Ascending aorta (tissue), 2 donors: ENCODE measurements at regions not wholly inside any gene's neighbourhood (a gene's known extent, or its start where the extent isn't known, plus 50 kb on each side); places are given as distances from the start of the nearest gene placed in this dataset.
A peak's percentile ranks its signal among the peaks of the same experiment; 100 is the strongest.

Source experiments
- DNase-seq, 2 donors: peaks; one replicate each; pipeline ENCODE4 v3.0.0-alpha.2; 2019; ENCODE audit warnings: low spot score in 2 of 2
- H3K27ac ChIP-seq, 2 donors: fragments of 200-600 bp; sonication (generic); one replicate each; pipeline ENCODE4 v1.5.1; 2016 to 2017; ENCODE audit warnings: mild to moderate bottlenecking in 1 of 2
- H3K27me3 ChIP-seq: fragments of 200-600 bp; sonication (generic); one replicate; pipeline ENCODE4 v1.5.1; 2017
- H3K36me3 ChIP-seq, 2 donors: fragments of 200-600 bp; sonication (generic); one replicate each; pipeline ENCODE4 v1.5.1; 2016
- H3K4me1 ChIP-seq, 2 donors: fragments of 200-600 bp; sonication (generic); one replicate each; pipeline ENCODE4 v1.5.1; 2016 to 2017; ENCODE audit warnings: mild to moderate bottlenecking in 1 of 2
- H3K4me3 ChIP-seq, 2 donors: fragments of 200-600 bp; sonication (generic); one replicate each; pipeline ENCODE4 v1.5.1; 2016 to 2017; ENCODE audit warnings: mild to moderate bottlenecking in 1 of 2
- H3K9me3 ChIP-seq, 2 donors: fragments of 200-600 bp; sonication (generic); one replicate each; pipeline ENCODE4 v1.5.1; 2016
- CTCF ChIP-seq, 3 experiments: fragments of 200-600 bp in 2 of 3; fragments of 450-650 bp in 1 of 3; sonication (generic) in 2 of 3; IDR thresholded peaks; one replicate each; pipeline ENCODE4 v1.5.1; 2016 to 2019; ENCODE audit warnings: antibody characterized with exemption in 3 of 3, mild to moderate bottlenecking in 1 of 3, moderate library complexity in 1 of 3
- intact Hi-C: fragments of 100-400 bp; cut with DNase I; formaldehyde crosslinking; loops from one replicate; pipeline ENCODE4 v1.15.1; 2023

- H3K36me3 ChIP-seq = no peaks in the 10 kb centered on the region
- H3K27me3 ChIP-seq = no peaks in the 10 kb centered on the region
- no peak for TF ChIP-seq CTCF (IDR thresholded peaks at IDR 0.05)
- H3K4me3 ChIP-seq = no peak overlapping the region
- H3K9me3 ChIP-seq = no peaks in the 10 kb centered on the region
- no peaks in the 10 kb centered on the region for H3K4me1 ChIP-seq
- DNase-seq = no peak
- intact Hi-C loops = no loop called here
- no peak overlapping the region for H3K27ac ChIP-seq
Measured at GRCh38 chr7:118087126-118087525, 96.8 kb upstream of the LSM8 start.

DNA sequence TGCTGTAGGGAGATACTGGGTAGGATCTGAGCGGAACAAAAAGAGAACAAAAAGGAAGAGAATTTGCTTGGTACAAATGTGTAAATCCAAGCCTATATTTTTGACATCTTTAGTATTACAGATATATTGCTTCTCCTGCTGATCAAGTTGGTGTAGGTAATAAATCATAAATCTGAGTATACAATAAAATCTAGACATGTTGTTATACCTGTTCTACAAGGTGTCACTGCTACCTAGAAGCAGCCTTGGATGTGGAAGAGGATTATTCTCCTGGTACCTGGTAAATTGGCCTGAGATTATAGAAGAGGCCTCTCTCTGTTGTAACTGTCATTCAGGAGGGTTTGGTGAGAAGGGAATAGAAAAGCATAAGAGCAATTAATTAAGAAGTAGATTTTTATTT lies 89.9 kb upstream of the LSM8 start:
- no peak overlapping the region for H3K4me3 ChIP-seq
- H3K27ac ChIP-seq = no peak overlapping the region
- intact Hi-C loops = no loop called here
- no peaks in the 10 kb centered on the region for H3K9me3 ChIP-seq
- H3K4me1 ChIP-seq = no peaks in the 10 kb centered on the region
- DNase-seq = no peak
- TF ChIP-seq CTCF (IDR thresholded peaks at IDR 0.05) = no peak
- H3K27me3 ChIP-seq = no peaks in the 10 kb centered on the region
- H3K36me3 ChIP-seq = no peaks in the 10 kb centered on the region

DNA sequence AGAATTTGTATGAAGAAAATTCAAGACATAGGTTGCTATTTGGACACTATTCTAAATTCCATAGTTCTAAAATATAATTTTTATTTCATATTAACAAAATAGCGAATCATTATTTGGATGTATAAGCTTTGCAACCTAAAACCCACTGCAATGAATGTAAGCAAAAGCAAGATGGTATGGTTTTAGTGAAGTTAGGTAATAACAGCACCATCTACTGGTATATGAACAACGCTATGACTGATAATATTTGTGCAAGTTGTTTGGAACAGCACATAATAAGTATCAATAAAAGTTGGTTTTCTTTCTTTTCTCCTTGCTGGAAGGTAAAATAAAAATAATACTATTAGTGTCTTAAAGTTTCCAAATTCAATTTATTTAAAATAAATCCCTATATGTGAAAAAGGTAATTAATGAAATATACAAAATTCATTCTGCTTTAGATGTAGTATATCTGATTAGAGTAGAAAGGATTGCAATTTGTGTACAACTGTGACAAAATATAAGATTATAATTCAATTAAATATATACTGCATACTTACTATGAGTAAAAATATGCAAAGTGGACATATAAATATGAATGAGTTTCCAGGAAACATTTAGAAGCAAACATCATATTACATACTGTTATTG lies 79.0 kb upstream of the LSM8 start:
- no peak for DNase-seq
- H3K27ac ChIP-seq = no peak overlapping the region
- peak in 1 of 3 experiments; percentile 30 for TF ChIP-seq CTCF (IDR thresholded peaks at IDR 0.05)
- H3K36me3 ChIP-seq = no peaks in the 10 kb centered on the region
- H3K4me1 ChIP-seq = no peaks in the 10 kb centered on the region
- H3K9me3 ChIP-seq = no peaks in the 10 kb centered on the region
- H3K4me3 ChIP-seq = no peak overlapping the region
- H3K27me3 ChIP-seq = no peaks in the 10 kb centered on the region
- intact Hi-C loops = no loop called here

GRCh38 chr7:118109607-118110006 lies 74.4 kb upstream of the LSM8 start:
- Histone ChIP-seq H3K27ac (no peak overlapping the region), H3K4me3 (no peak overlapping the region), H3K27me3 (no peaks in the 10 kb centered on the region), H3K36me3 (no peaks in the 10 kb centered on the region), H3K9me3 (no peaks in the 10 kb centered on the region), H3K4me1 (no peaks in the 10 kb centered on the region)
- no peak for TF ChIP-seq CTCF (IDR thresholded peaks at IDR 0.05)
- intact Hi-C loops = no loop called here
- no peak for DNase-seq

DNA sequence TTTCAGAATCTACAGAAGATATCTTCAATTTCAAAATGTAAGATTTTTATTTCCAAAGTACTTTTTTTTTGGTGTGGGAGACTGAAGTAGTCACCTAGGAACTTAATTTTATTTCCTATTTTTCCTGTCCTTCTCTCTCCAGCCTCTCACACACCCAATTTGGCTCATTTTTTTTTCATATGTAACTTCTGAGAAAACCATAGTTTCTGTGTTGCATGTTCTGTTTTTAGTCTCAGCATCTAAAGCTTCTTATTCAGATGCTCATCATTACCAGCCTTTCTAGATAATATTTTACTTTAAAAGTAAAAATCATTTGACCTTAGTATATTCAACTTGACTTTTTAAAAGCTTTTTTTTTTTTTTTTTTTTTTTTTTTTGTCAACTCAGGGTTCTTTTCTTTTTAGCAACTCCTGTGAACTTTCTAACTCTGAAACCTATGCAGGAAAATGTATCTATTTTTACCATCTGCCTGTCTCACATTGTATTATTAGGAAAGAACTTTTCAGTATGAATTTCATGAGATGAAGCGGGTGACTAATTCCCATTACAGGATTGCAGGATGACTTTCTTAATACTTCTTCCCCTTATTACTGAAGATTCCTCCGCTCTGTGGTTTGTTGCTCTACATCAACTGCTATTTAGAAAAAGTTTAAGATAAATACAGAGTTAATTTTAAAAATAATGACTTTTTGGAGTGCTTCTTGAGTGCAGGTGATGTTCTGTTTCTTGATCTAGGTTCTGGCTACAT lies 73.6 kb upstream of the LSM8 start:
- H3K27me3 ChIP-seq = no peaks in the 10 kb centered on the region
- H3K9me3 ChIP-seq = no peaks in the 10 kb centered on the region
- H3K36me3 ChIP-seq = no peaks in the 10 kb centered on the region
- no peak for DNase-seq
- H3K4me3 ChIP-seq = no peak overlapping the region
- no peak for TF ChIP-seq CTCF (IDR thresholded peaks at IDR 0.05)
- H3K4me1 ChIP-seq = no peaks in the 10 kb centered on the region
- intact Hi-C loops = no loop called here
- H3K27ac ChIP-seq = no peak overlapping the region
